ENCODE measurements at regions not wholly inside any gene's neighbourhood (a gene's known extent, or its start where the extent isn't known, plus 50 kb on each side); places are given as distances from the start of the nearest gene placed in this dataset.
"Not testable (repeated sequence)": the region's sequence is repeated elsewhere in the genome, so short reads cannot be mapped to it uniquely, and the experiment has no call there.

DNA sequence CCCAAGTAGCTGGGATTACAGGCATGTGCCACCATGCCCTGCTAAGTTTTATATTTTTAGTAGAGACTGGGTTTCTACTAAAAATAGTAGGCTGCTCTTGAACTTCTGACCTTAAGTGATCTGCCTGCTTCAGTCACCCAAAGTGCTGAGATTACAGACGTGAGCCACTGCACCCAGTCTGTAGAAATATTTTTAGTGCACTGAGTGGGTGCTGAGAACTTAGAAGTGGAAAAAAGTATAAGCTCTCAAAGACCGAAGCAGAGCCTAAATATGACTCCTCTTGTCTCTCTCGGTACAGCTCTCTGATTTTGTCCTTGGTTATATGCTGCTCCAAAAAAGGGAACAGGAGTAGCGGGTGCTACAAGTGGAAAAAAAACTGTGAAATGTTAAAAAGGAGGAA is 353.8 kb upstream of the IZUMO3 start:
- POLR2A ChIA-PET: no interaction called here
- CTCF ChIA-PET: no interaction called here
- TF ChIP-seq, protein P1, sequence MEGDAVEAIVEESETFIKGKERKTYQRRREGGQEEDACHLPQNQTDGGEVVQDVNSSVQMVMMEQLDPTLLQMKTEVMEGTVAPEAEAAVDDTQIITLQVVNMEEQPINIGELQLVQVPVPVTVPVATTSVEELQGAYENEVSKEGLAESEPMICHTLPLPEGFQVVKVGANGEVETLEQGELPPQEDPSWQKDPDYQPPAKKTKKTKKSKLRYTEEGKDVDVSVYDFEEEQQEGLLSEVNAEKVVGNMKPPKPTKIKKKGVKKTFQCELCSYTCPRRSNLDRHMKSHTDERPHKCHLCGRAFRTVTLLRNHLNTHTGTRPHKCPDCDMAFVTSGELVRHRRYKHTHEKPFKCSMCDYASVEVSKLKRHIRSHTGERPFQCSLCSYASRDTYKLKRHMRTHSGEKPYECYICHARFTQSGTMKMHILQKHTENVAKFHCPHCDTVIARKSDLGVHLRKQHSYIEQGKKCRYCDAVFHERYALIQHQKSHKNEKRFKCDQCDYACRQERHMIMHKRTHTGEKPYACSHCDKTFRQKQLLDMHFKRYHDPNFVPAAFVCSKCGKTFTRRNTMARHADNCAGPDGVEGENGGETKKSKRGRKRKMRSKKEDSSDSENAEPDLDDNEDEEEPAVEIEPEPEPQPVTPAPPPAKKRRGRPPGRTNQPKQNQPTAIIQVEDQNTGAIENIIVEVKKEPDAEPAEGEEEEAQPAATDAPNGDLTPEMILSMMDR (IDR thresholded peaks at IDR 0.05; ENCODE audit: insufficient read depth, low read length, missing control alignments): no peak
- DNase-seq (ENCODE audit: low read depth, low spot score): no peak
- no peak overlapping the region for H3K4me3 ChIP-seq (ENCODE audit: low read depth, low read length)

DNA sequence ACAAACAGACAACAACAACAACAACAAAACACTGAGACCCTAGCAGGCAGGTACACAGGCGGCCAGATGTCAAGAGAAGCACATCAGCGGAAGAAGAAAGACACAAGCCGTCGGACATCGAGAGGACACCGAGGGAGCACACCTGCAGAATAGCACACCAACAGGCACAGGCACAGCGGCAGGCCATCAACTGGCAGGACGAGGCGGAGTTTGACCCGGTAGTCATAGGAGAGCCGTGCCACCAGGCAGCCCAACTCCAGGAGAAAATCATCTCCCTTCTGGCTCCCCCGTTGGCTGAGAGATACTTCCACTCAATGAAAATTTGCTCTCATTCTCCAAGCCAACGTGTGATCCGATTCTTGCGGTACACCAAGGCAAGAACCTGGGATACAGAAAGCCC is 352.1 kb upstream of the IZUMO3 start:
- DNase-seq (ENCODE audit: low read depth, low spot score): no peak
- TF ChIP-seq, protein P1 (IDR thresholded peaks at IDR 0.05; ENCODE audit: insufficient read depth, low read length, missing control alignments): no peak
- no peak overlapping the region for H3K4me3 ChIP-seq (ENCODE audit: low read depth, low read length)
- CTCF ChIA-PET: no interaction called here
- POLR2A ChIA-PET: no interaction called here

DNA sequence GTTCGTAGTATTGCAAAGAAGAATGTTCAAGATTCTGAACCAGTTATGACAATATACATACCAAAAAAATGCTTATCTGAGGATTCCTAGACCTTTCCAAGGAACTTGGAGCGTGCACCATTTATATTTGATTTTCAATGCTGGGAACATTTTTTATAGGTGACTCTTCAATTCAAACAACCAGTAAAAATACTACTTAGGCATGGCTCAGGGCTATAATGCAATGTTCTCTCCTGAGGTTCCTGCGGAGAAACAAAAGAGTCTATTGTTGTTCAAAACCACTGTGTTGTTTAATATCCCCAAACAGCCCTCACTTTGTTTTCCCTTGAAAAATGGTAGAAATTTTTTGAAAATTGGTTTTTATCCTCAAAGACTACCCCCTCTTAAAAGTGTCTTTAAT is 335.7 kb upstream of the IZUMO3 start:
- TF ChIP-seq, protein P1 (IDR thresholded peaks at IDR 0.05; ENCODE audit: insufficient read depth, low read length, missing control alignments): no peak
- CTCF ChIA-PET: no interaction called here

DNA sequence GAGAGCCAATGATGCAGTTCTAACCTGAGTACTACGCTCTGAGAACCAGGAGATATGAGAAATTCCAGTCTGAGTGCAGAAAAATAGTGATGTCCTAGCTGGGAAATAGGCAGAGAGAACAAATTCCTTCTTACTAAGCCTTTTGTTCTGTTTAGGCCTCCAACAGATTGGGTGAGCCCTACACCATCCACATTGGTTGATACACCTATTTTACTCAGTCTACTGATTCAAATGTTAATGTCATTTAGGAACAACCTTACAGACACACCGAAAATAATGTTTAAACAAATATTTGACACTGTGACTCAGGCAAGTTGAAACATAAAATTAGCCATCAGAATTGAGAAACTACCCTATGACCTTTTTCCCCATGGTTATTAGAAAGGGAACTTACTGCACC is 333.9 kb upstream of the IZUMO3 start:
- TF ChIP-seq, protein P1 (IDR thresholded peaks at IDR 0.05; ENCODE audit: insufficient read depth, low read length, missing control alignments): no peak
- CTCF ChIA-PET: no interaction called here
- no peak for DNase-seq (ENCODE audit: low read depth, low spot score)
- H3K4me3 ChIP-seq (ENCODE audit: low read depth, low read length): no peak overlapping the region
- POLR2A ChIA-PET: no interaction called here

More for the DNA sequence above, 335.7 kb upstream of the IZUMO3 start:
- DNase-seq (ENCODE audit: low read depth, low spot score): no peak
- POLR2A ChIA-PET: no interaction called here
- no peak overlapping the region for H3K4me3 ChIP-seq (ENCODE audit: low read depth, low read length)

DNA sequence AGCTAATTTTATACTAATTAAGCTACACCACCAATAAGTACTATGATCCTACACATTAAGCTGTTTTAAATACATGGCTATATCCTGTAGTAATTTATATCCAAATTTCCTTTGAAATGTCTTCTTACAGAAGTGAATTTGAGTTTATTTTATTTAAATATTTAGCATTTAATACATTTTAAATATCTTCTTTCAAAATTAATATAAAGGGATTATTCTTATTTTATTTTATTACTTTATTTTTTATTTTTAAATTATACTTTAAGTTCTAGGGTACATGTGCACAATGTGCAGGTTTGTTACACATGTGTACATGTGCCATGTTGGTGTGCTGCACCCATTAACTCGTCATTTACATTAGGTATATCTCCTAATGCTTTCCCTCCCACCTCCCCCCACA is 310.9 kb upstream of the IZUMO3 start:
- H3K4me3 ChIP-seq (ENCODE audit: low read depth, low read length); CTCF ChIA-PET; DNase-seq (ENCODE audit: low read depth, low spot score); POLR2A ChIA-PET: not testable (repeated sequence)

DNA sequence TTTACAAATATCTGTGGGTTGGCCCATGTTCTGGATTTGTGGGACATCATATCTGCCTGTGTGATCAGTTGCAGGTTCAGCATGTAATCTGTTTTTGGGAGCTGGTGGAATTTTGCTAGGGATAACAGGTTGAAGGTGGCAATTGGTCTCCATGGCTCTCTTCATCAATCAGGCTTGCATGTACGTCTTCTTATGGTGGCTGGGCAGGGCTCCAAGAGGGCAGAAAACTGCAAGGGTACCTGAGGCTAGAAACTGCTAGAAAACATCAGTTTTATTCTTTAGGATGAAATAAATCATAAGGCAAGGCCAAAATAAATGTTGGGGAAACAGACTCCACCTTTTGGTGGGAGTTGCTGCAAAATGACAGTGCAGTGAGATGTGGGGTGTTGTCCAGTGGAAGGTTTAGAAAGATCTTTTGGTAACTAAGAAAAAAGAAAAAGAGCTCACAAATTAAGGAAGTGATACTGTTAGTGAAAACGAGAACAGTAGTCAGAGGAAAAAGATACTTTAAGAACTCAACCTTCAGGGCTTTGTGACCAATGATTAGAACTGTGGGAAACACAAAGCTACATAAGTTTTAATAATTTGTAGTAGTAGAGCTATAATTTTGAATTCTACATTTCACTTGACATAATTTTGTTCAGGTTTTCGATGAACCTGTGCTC is 300.7 kb upstream of the IZUMO3 start:
- H3K4me3 ChIP-seq (ENCODE audit: low read depth, low read length): no peak overlapping the region
- POLR2A ChIA-PET: no interaction called here
- DNase-seq (ENCODE audit: low read depth, low spot score): no peak
- CTCF ChIA-PET: no interaction called here
- TF ChIP-seq, protein P1 (IDR thresholded peaks at IDR 0.05; ENCODE audit: insufficient read depth, low read length, missing control alignments): no peak

DNA sequence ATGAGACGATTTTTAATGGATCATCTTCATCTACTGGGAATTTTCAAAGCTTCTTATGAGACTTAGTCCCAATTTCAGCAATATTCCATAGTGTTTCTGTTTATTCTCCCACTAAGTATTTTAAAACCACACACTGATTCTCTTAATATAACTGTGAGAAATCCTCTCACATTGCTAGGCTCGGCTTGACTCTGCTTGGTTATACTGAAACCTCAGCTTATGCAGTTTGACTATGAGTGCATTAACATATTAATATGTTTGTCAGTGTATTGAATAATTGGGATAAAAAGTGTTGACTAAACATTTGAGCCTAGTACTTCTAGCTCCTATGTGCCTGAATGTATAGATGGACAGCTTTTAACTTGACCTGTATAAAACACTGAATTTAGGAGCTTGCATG is 298.5 kb upstream of the IZUMO3 start:
- H3K4me3 ChIP-seq (ENCODE audit: low read depth, low read length): no peak overlapping the region
- TF ChIP-seq, protein P1 (IDR thresholded peaks at IDR 0.05; ENCODE audit: insufficient read depth, low read length, missing control alignments): no peak
- CTCF ChIA-PET: no interaction called here
- no peak for DNase-seq (ENCODE audit: low read depth, low spot score)
- POLR2A ChIA-PET: no interaction called here
